NCI-H2171 treated with DMSO at 0.1 percent for 48 hours (cell line): ENCODE measurements at regions not wholly inside any gene's neighbourhood (a gene's known extent, or its start where the extent isn't known, plus 50 kb on each side); places are given as distances from the start of the nearest gene placed in this dataset.

Source experiments
- DNase-seq: peaks from one replicate; lab custom pipeline; 2025; lab: John Stamatoyannopoulos, UW

DNA sequence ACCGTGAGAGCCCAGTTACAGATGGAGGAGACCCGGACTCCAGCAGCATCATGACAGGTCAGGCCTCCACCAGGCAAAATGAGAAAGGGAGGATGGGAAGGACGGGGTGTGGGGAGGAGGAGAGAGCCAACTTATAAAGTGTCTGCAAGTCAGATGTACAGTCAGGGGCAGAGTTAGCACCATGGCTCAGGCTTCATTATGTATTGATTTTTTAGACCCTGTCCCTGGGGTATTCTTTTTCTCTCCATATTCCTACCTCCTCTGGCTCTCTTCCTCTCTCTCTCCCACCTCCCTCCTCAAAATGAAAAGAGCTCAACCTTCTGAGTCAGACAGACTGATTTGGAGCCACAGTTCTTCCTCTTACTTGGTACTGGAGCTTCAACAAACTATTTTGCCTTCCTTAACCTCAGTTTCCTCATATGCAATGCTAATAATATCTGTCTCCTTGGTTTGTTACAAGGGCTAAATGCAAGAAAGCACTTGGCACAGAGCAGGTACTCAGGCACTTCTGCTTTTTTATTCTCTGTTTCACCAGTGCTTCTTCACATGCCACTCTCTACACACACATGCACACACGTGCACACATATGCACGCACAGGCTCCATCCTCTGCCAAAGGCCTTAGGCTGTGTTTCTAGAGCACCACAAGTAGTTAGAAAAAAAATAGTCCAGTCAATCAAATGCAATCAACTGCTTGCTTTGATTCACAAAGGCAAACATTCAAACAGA lies 92.3 kb upstream of the PKDCC start:
- no peak for DNase-seq

- DNase-seq = no peak
These were observed 90.4 kb upstream of the PKDCC start for GRCh38 chr2:41957431-41957830.

GRCh38 chr2:41958251-41958650 lies 89.6 kb upstream of the PKDCC start:
- no peak for DNase-seq

DNA sequence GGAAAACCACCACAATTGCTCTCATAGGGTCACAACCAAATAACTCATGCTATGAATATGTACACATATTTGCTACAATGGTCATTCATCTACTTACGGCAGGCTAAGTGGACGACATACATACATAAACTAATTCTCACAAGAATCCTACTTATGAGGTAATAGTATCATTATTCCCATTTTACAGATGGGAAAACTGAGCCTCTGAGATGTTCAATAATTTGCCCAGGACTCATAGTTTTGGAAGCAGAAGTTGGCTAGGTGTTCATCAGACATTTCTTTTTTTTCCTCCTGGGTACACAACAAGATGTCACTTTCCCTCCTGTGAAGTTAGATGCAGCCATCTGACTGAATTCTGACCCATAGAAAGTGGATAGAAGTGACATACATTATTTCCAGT lies 89.0 kb upstream of the PKDCC start:
- DNase-seq = no peak

DNA sequence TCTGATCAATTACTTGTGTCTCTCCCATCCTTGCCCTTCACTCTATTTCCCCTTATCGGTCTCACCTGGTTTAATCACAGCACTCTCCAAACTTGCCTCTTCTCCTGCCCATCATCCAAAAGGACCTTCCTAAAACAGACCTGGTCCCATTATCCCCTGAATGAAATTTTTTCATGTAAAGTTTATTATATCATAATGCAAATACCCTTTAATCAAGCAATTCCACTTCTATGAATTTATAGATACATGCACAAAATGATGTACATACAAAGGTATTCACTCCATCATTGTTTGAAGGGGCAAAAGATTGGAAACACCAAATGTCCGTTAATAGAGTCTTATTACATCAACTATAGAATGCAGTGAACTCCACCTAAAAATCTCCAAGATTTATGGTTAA lies 88.1 kb upstream of the PKDCC start:
- no peak for DNase-seq

GRCh38 chr2:41962922-41963622 lies 84.7 kb upstream of the PKDCC start:
- no peak for DNase-seq

- no peak for DNase-seq
These were observed 83.9 kb upstream of the PKDCC start for GRCh38 chr2:41963661-41964525.

GRCh38 chr2:41965173-41965908 lies 82.5 kb upstream of the PKDCC start:
- no peak for DNase-seq

DNA sequence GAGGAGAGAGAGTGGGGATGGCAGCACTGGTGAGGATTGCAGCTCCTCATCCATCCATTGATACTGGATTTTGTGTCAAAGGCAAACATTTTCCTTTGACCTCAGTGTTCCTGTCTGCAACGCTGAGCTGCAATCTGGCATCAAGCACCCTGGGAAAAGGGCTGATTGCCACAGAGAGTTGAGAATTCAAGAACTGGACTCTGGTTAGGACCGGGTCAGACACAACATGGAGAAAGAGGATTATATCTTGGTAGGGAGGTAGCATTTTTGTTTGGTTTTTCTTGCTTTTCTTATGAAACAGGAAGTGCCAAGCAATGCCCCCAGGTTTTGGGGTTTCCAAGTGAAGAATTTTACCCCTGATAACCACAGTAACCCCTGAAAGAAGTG lies 81.9 kb upstream of the PKDCC start:
- DNase-seq = no peak

DNA sequence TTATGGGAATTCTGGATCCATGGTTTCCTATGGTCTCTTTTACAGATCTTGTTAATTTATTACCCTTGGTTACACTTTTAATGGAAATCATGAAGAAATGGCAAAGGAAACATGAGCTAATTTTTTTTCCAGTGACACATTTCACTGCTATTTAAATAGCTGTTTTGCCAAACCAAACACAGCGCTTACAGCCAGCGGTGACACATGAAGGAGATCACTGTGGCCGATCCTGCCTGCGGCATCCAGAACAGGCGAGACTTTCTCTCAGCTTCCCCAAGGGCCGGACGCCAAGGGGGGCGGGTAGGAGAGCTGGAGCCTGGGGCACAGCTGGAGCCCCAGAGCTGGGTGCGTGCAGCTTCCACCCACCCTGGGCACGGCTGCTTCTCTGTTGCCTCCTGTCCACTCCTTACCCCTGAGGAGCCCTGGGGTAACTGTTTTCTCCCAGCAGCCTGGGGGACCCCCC lies 81.4 kb upstream of the PKDCC start:
- DNase-seq = no peak

GRCh38 chr2:41966920-41967319 lies 80.9 kb upstream of the PKDCC start:
- DNase-seq = no peak

DNA sequence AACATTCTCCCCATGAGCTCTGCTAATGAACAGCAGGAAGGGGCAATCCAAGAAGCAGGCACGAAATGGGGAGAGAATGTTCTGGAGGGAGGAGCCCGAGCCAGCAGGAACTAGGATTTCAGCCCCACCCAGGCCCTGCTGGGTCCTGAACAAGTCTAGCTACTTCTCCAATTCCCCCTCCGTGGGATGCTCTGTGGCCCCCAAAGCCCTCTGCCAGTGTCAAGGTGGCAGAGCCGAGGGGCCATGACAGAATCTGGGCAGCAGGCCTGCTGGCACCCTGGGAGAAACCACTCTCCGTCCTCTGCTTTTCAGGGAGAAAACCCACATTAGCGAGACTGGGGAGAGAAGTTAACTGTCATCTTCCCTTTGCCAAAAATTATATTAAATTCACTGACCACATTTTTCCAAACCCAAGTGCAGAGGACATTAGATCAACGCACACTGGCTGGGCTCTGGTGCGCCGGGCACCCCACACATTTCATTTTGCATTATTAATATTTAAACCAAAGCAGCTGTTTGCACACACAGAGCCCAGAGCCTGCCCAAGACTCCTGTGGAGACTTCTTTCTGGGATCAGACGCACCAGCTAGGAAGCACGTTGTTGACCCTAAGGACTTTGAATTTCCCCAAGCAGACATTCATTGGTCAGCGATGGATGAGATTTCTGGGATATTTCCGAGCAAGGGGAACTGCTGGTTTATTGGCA lies 80.2 kb upstream of the PKDCC start:
- no peak for DNase-seq

- DNase-seq = no peak
These were observed 79.6 kb upstream of the PKDCC start for GRCh38 chr2:41968182-41968578.

DNA sequence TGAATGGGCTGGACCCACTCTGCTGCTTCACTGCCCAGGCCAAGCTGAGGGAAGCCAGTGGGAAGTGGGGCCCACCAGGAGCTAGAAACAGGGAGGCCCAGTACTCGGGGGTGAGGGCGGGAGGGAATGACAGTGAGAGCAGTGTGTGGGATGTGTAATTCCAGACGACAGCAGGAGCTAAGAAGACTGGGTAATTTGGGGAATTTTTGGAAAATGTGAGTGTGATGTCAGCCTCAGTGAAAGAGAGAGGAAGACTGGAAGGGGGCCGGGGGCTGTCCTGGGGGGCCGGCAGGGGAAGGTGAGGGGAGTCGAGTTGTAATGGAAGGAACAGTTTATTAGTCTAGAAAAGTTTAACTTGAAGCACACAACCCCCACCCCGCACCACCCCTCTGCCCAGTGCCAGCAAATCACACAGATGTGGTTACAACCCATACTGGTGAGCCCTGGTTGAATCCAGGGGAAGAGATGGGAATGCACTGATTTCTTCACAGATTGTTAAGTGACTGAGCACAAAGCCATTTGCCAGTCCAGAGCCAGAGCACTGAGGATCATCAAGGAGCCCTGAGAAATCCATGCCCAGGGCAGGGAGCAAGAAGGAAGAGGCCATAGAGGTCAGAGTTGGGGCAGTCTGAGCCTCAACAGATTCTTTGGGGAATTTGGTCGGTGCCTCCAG lies 76.7 kb upstream of the PKDCC start:
- DNase-seq = no peak

GRCh38 chr2:41972179-41972578 lies 75.6 kb upstream of the PKDCC start:
- no peak for DNase-seq

DNA sequence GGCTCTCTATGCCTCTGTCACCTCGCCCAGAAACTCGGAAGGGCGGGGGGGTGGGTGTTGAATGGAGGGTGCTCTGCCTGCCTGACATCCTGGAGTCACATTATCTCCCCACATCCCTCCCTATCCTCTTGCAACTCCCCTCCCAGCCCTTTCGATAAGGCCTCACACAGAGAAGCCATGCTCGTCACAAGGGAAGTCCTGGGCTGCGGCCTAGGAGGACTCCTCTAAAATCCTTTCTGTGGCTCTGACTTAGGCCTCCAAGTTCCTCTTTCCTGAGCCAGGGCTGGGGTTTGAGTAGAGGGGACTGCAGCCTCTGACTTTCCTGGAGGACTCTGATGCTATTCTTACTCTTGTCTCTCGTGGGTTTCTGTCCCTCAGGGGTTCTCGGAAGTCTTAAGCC lies 75.0 kb upstream of the PKDCC start:
- DNase-seq = no peak

GRCh38 chr2:41973871-41974270 lies 74.0 kb upstream of the PKDCC start:
- DNase-seq = no peak

- no peak for DNase-seq
These were observed 66.4 kb upstream of the PKDCC start for GRCh38 chr2:41981417-41981816.

GRCh38 chr2:41985573-41986095 lies 62.2 kb upstream of the PKDCC start:
- no peak for DNase-seq

DNA sequence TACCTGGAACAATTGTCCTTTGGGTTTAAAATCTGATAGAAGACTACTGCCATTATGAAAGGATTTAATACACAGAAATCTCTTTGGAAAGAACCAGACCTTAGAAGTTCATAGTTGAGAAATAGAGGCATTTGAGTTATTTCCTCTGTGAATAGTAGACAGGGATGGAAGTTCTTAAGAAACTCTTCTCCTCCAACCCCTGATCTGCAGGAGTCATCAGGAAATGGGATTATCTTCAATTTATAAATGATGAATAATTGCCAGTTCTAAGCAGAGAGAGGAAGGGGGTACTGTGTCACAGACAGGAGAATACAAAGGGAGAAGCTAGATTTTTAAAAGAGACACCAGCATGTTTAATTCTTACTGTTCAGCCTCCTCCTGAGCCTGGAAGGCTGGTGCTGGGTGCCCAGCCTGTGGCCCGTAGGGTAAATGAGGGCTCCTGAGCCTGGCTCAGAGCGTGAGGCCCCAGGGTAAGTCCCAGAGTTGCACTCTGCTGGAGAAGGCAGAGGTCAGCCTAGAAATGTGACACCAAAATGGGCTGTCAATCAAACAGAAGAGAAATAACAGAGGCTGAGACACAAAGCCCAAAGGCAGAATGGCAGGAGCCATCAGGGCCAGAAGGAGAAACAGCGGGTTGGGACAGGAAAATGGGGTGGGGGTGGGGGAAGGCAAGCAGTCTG lies 58.2 kb upstream of the PKDCC start:
- DNase-seq = no peak
